ENCODE measurements at regions not wholly inside any gene's neighbourhood (a gene's known extent, or its start where the extent isn't known, plus 50 kb on each side); places are given as distances from the start of the nearest gene placed in this dataset.

- WGBS, 2 donors, result 94 to 96% methylated on average over 6 of the region's 6 CpGs
- Histone ChIP-seq H3K4me3 (no peak overlapping the region), H3K36me3 (ENCODE audit: control insufficient read depth in 4 of 4, insufficient read depth in 4 of 4, low read length in 4 of 4) (no peaks in the 10 kb centered on the region), H3K9me3 (ENCODE audit: control insufficient read depth in 4 of 4, insufficient read depth in 3 of 4, low read length in 3 of 4) (peaks cover 0 to 4% (median 0%) of the 10 kb centered on the region in 4 donors), H3K27me3 (ENCODE audit: control insufficient read depth in 3 of 3, insufficient read depth in 3 of 3, low read length in 2 of 3) (no peaks in the 10 kb centered on the region), H3K9ac (ENCODE audit: insufficient read depth in 1 of 2, low read length in 2 of 2) (no peak overlapping the region), H3K27ac (ENCODE audit: low read depth in 1 of 2, low read length in 1 of 2) (no peak overlapping the region), H3K4me1 (ENCODE audit: control insufficient read depth in 5 of 5, insufficient read depth in 5 of 5, low read length in 5 of 5) (no peaks in the 10 kb centered on the region)
- ATAC-seq (ENCODE audit: insufficient read depth, low FRiP score) (no peak), DNase-seq (no peak)
- TF ChIP-seq CTCF (IDR thresholded peaks at IDR 0.05; ENCODE audit: control extremely low read depth, extremely low read depth), result no peak
These were observed 495.7 kb upstream of the JARID2 start for GRCh38 chr6:14750059-14750661.

- H3K9me3 ChIP-seq (ENCODE audit: control insufficient read depth in 4 of 4, insufficient read depth in 3 of 4, low read length in 3 of 4), result no peaks in the 10 kb centered on the region
- ATAC-seq (ENCODE audit: insufficient read depth, low FRiP score) (no peak), DNase-seq (no peak)
- WGBS, 2 donors, result 83 to 88% methylated on average over 7 of the region's 7 CpGs
- no peak for TF ChIP-seq CTCF (IDR thresholded peaks at IDR 0.05; ENCODE audit: control extremely low read depth, extremely low read depth)
- no peak overlapping the region for H3K9ac ChIP-seq (ENCODE audit: insufficient read depth in 1 of 2, low read length in 2 of 2)
- no peaks in the 10 kb centered on the region for H3K36me3 ChIP-seq (ENCODE audit: control insufficient read depth in 4 of 4, insufficient read depth in 4 of 4, low read length in 4 of 4)
- no peaks in the 10 kb centered on the region for H3K27me3 ChIP-seq (ENCODE audit: control insufficient read depth in 3 of 3, insufficient read depth in 3 of 3, low read length in 2 of 3)
- H3K4me3 ChIP-seq, result no peak overlapping the region
- no peak overlapping the region for H3K27ac ChIP-seq (ENCODE audit: low read depth in 1 of 2, low read length in 1 of 2)
- H3K4me1 ChIP-seq (ENCODE audit: control insufficient read depth in 5 of 5, insufficient read depth in 5 of 5, low read length in 5 of 5), result peaks cover 0 to 1% (median 0%) of the 10 kb centered on the region in 5 donors
These were observed 494.2 kb upstream of the JARID2 start for GRCh38 chr6:14751645-14752175.

- WGBS, 2 donors, result 88 to 94% methylated on average over 22 of the region's 22 CpGs
- no peaks in the 10 kb centered on the region for H3K9me3 ChIP-seq (ENCODE audit: control insufficient read depth in 4 of 4, insufficient read depth in 3 of 4, low read length in 3 of 4)
- H3K4me1 ChIP-seq (ENCODE audit: control insufficient read depth in 5 of 5, insufficient read depth in 5 of 5, low read length in 5 of 5), result peaks cover 0 to 1% (median 0%) of the 10 kb centered on the region in 5 donors
- no peaks in the 10 kb centered on the region for H3K27me3 ChIP-seq (ENCODE audit: control insufficient read depth in 3 of 3, insufficient read depth in 3 of 3, low read length in 2 of 3)
- no peak overlapping the region for H3K9ac ChIP-seq (ENCODE audit: insufficient read depth in 1 of 2, low read length in 2 of 2)
- ATAC-seq (ENCODE audit: insufficient read depth, low FRiP score), result no peak
- H3K36me3 ChIP-seq (ENCODE audit: control insufficient read depth in 4 of 4, insufficient read depth in 4 of 4, low read length in 4 of 4), result no peaks in the 10 kb centered on the region
- H3K4me3 ChIP-seq, result no peak overlapping the region
- TF ChIP-seq CTCF (IDR thresholded peaks at IDR 0.05; ENCODE audit: control extremely low read depth, extremely low read depth), result no peak
- DNase-seq, result no peak
- H3K27ac ChIP-seq (ENCODE audit: low read depth in 1 of 2, low read length in 1 of 2), result no peak overlapping the region
These were observed 490.9 kb upstream of the JARID2 start for GRCh38 chr6:14754751-14755513.
